ENCODE measurements at regions not wholly inside any gene's neighbourhood (a gene's known extent, or its start where the extent isn't known, plus 50 kb on each side); places are given as distances from the start of the nearest gene placed in this dataset.

GRCh38 chr19:57063070-57063469 is 56.7 kb upstream of the USP29 start:
- no peak for FAIRE-seq
- no peak overlapping the region for H3K9ac ChIP-seq (ENCODE audit: insufficient read depth in 1 of 2, low read depth in 2 of 2, low read length in 2 of 2)
- no peaks in the 10 kb centered on the region for H3K79me2 ChIP-seq (ENCODE audit: control insufficient read depth, insufficient read depth, low read length)
- H3K4me2 ChIP-seq (ENCODE audit: insufficient read depth, low read length), result no peak overlapping the region
- no peak for DNase-seq (ENCODE audit: extremely low read depth in 1 of 4, low spot score in 3 of 4)
- in situ Hi-C loops (cut with MboI) (no loop called here), intact Hi-C loops (cut with micrococcal nuclease) (no loop called here)
- no peaks in the 10 kb centered on the region for H4K20me1 ChIP-seq (replicated peaks; ENCODE audit: control insufficient read depth, insufficient read depth, low read length)
- H3K27ac ChIP-seq (ENCODE audit: extremely low read depth, low read depth, low read length), result no peak overlapping the region
- H3K36me3 ChIP-seq (ENCODE audit: control insufficient read depth, insufficient read depth, low read length), result no peaks in the 10 kb centered on the region
- H3K9me1 ChIP-seq (ENCODE audit: control insufficient read depth, insufficient read depth, low read length), result no peaks in the 10 kb centered on the region
- no peak overlapping the region for H3K4me3 ChIP-seq
- POLR2A ChIA-PET, result no interaction called here
- H3K27me3 ChIP-seq (ENCODE audit: control insufficient read depth in 2 of 2, insufficient read depth in 2 of 2, low read length in 2 of 2), result no peaks in the 10 kb centered on the region
- CTCF ChIA-PET (ENCODE audit: low intra/inter-chr PET ratio), result no interaction called here
- H3K9me3 ChIP-seq (replicated peaks; ENCODE audit: control insufficient read depth, insufficient read depth, low read depth, low read length), result no peaks in the 10 kb centered on the region; the same call in 1 of the 2 replicates
- no TSS peak for BruUV-seq (replicated peaks)
- H3K4me1 ChIP-seq (replicated peaks in 1 of 2; ENCODE audit: control insufficient read depth in 2 of 2, insufficient read depth in 2 of 2, low read length in 2 of 2), result no peaks in the 10 kb centered on the region
- no peak overlapping the region for H2AFZ ChIP-seq (ENCODE audit: low read depth, low read length)
- WGBS (ENCODE audit: insufficient coverage, low coverage, missing lambda C conversion rate), result 8% methylated on average over 4 of the region's 4 CpGs
- no peak for ATAC-seq
- TF ChIP-seq FOXO4 (CRISPR knock-in tag; IDR thresholded peaks at IDR 0.05), result no peak
- TF ChIP-seq POLR3G (IDR thresholded peaks at IDR 0.05; ENCODE audit: extremely low read depth, insufficient read length, insufficient replicate concordance), result no peak
- no peak for TF ChIP-seq ZNF507 (tag; conservative IDR thresholded peaks at IDR 0.05)
- no peak for TF ChIP-seq SMARCB1 (IDR thresholded peaks at IDR 0.05; ENCODE audit: insufficient read length, low read depth)
- no peak for TF ChIP-seq SIN3B (IDR thresholded peaks at IDR 0.05; ENCODE audit: low read depth)
- no peak for TF ChIP-seq ZNF431 (CRISPR knock-in tag; IDR thresholded peaks at IDR 0.05)
- TF ChIP-seq NR1H2 (CRISPR knock-in tag; IDR thresholded peaks at IDR 0.05), result no peak
- TF ChIP-seq CBFA2T3 (IDR thresholded peaks at IDR 0.05), result no peak
- no peak for TF ChIP-seq GTF2F1 (IDR thresholded peaks at IDR 0.05; ENCODE audit: low read depth, low read length)
- no peak for TF ChIP-seq MNT (conservative IDR thresholded peaks at IDR 0.05)
- TF ChIP-seq ZNF592 (IDR thresholded peaks at IDR 0.05), result no peak
- TF ChIP-seq PHB (CRISPR knock-in tag; IDR thresholded peaks at IDR 0.05), result no peak

All from K562 (cell line).